GM23338 (cell line): ENCODE measurements at regions not wholly inside any gene's neighbourhood (a gene's known extent, or its start where the extent isn't known, plus 50 kb on each side); places are given as distances from the start of the nearest gene placed in this dataset.

Source experiments
- ATAC-seq: fragments of 200-7000 bp; cut with Tn5 transposase; 3 replicates; pipeline ENCODE4 v1.9.1; 2020
- DNase-seq: peaks from one replicate; pipeline ENCODE4 v3.0.0-alpha.2; 2015; ENCODE audit warnings: low spot score
- H2AFZ ChIP-seq: fragments of 200-600 bp; sonication (generic); 2 replicates; pipeline ENCODE4 v1.8.0; 2016; ENCODE audit warnings: antibody characterized with exemption, mild to moderate bottlenecking, moderate library complexity
- H3F3A ChIP-seq: fragments of 200-600 bp; sonication (generic); replicated peaks from 2 replicates; pipeline ENCODE4 v1.8.0; 2017; ENCODE audit warnings: antibody characterized with exemption, mixed run types, low read depth
- H3K27ac ChIP-seq: fragments of 200-600 bp; sonication (generic); 2 replicates; pipeline ENCODE4 v1.6.1; 2016; ENCODE audit warnings: low read depth
- H3K27me3 ChIP-seq: fragments of 200-600 bp; sonication (generic); 2 replicates; pipeline ENCODE4 v1.8.0; 2016; ENCODE audit warnings: mild to moderate bottlenecking, mixed run types, moderate library complexity; ENCODE audit not compliant: insufficient read depth
- H3K36me3 ChIP-seq: fragments of 200-600 bp; sonication (generic); 2 replicates; pipeline ENCODE4 v1.8.0; 2016; ENCODE audit warnings: mild to moderate bottlenecking; ENCODE audit not compliant: insufficient read depth
- H3K4me1 ChIP-seq: fragments of 200-600 bp; sonication (generic); 2 replicates; pipeline ENCODE4 v1.8.0; 2016; ENCODE audit warnings: mild to moderate bottlenecking, moderate library complexity; ENCODE audit not compliant: insufficient read depth
- H3K4me2 ChIP-seq: fragments of 200-600 bp; sonication (generic); 2 replicates; pipeline ENCODE4 v1.7.1; 2017; ENCODE audit warnings: mixed run types
- H3K4me3 ChIP-seq: fragments of 200-600 bp; sonication (generic); 2 replicates; pipeline ENCODE4 v1.6.1; 2016; ENCODE audit warnings: mixed run types
- H3K79me2 ChIP-seq: fragments of 200-600 bp; sonication (generic); replicated peaks from 2 replicates; pipeline ENCODE4 v1.8.0; 2017; ENCODE audit warnings: mild to moderate bottlenecking; ENCODE audit not compliant: insufficient read depth
- H3K9me2 ChIP-seq: fragments of 200-600 bp; sonication (generic); 2 replicates; pipeline ENCODE4 v1.8.0; 2017; ENCODE audit not compliant: insufficient read depth
- H4K20me1 ChIP-seq: fragments of 200-600 bp; sonication (generic); replicated peaks from 2 replicates; pipeline ENCODE4 v1.8.0; 2017; ENCODE audit warnings: mild to moderate bottlenecking; ENCODE audit not compliant: insufficient read depth
- H3K27ac Mint-ChIP-seq: 2 replicates; pipeline ENCODE4 v1.8.0; 2020; ENCODE audit warnings: inconsistent platforms, mild to moderate bottlenecking, moderate library complexity, mixed read lengths
- H3K27me3 Mint-ChIP-seq: 3 replicates; pipeline ENCODE4 v1.8.0; 2022; ENCODE audit warnings: low read depth, mild to moderate bottlenecking, moderate library complexity, mixed read lengths, inconsistent platforms; ENCODE audit not compliant: insufficient read depth, poor library complexity
- H3K36me3 Mint-ChIP-seq: 3 replicates; pipeline ENCODE4 v1.8.0; 2021; ENCODE audit warnings: low read depth, mild to moderate bottlenecking, inconsistent platforms, moderate library complexity, mixed read lengths
- H3K4me1 Mint-ChIP-seq: 3 replicates; pipeline ENCODE4 v1.8.0; 2020; ENCODE audit warnings: mild to moderate bottlenecking, inconsistent platforms, mixed read lengths
- H3K4me3 Mint-ChIP-seq: 3 replicates; pipeline ENCODE4 v1.8.0; 2021; ENCODE audit warnings: moderate library complexity, mild to moderate bottlenecking, inconsistent platforms, mixed read lengths
- H3K9me3 Mint-ChIP-seq: 3 replicates; pipeline ENCODE4 v1.8.0; 2020; ENCODE audit warnings: moderate library complexity, mild to moderate bottlenecking, inconsistent platforms, mixed read lengths
- CREB1 ChIP-seq: fragments of 250-450 bp; sonication (Bioruptor Pico); IDR thresholded peaks from 2 replicates; pipeline ENCODE4 v1.5.0; 2020; ENCODE audit warnings: low read depth, mild to moderate bottlenecking, moderate library complexity
- CTCF ChIP-seq, 2 experiments: fragments of 200-600 bp in 1 of 2; sonication (generic) in 1 of 2; conservative IDR thresholded peaks; 2 replicates each; pipeline versions ENCODE4 v1.5.1 to v1.6.1; 2016 to 2017; ENCODE audit warnings: antibody characterized with exemption in 2 of 2, low read depth in 2 of 2, mild to moderate bottlenecking in 2 of 2, moderate library complexity in 1 of 2
- EZH2phosphoT487 ChIP-seq: fragments of 200-600 bp; sonication (generic); IDR thresholded peaks from one replicate; pipeline ENCODE4 v1.8.1; 2018; ENCODE audit warnings: antibody characterized with exemption; ENCODE audit not compliant: unreplicated experiment
- JUNB ChIP-seq: IDR thresholded peaks from one replicate; pipeline ENCODE4 v1.6.1; 2016; ENCODE audit warnings: antibody characterized with exemption; ENCODE audit not compliant: unreplicated experiment
- NANOG ChIP-seq: IDR thresholded peaks from 2 replicates; pipeline ENCODE4 v1.6.1; 2016; ENCODE audit warnings: antibody characterized with exemption, borderline replicate concordance
- STAT1 ChIP-seq: IDR thresholded peaks from one replicate; pipeline ENCODE4 v1.6.1; 2016; ENCODE audit warnings: antibody characterized with exemption; ENCODE audit not compliant: unreplicated experiment
- ZNF114 ChIP-seq: fragments of 250-450 bp; sonication (Bioruptor Pico); IDR thresholded peaks from 2 replicates; pipeline ENCODE4 v1.5.0; 2020; ENCODE audit warnings: mild to moderate bottlenecking, moderate library complexity
- ZNF462 ChIP-seq: fragments of 250-450 bp; sonication (Bioruptor Pico); IDR thresholded peaks from 2 replicates; pipeline ENCODE4 v1.5.0; 2020; ENCODE audit warnings: mild to moderate bottlenecking, moderate library complexity

DNA sequence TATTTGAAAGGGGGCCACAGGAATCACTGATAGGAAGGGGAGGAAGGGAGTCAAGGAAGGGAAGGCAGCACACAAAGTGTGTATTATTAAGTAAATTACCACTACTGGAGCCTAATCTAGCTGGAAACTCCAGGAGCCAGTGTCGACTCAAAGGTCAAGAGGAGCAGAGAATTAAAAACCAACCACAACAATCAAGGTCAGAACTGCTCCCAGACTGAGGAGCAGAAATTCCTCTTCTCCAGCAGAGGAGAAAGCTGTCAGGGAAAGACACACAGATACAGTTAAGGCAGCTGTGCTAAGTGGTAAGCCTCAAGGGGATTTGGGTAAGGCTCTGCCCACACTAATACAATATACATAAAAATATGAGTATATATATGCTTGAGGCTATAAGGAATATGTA is 87.5 kb upstream of the PTPN13 start:
- Histone ChIP-seq H4K20me1 (no peaks in the 10 kb centered on the region), H3K27ac (0 out of 2 replicates have a peak overlapping the region, but pooled peaks have one; percentile 6), H3K4me3 (no peak overlapping the region), H2AFZ (peak overlapping the region; percentile 14; the same call in 1 of the 2 replicates), H3K27me3 (no peaks in the 10 kb centered on the region), H3F3A (no peaks in the 10 kb centered on the region), H3K79me2 (no peaks in the 10 kb centered on the region), H3K4me1 (peaks cover 17% of the 10 kb centered on the region; the same call in 1 of the 2 replicates), H3K9me2 (no peaks in the 10 kb centered on the region), H3K4me2 (0 out of 2 replicates have a peak overlapping the region, but pooled peaks have one; percentile 29), H3K36me3 (no peaks in the 10 kb centered on the region)
- Mint-ChIP-seq H3K27me3 (peaks cover 2% of the 10 kb centered on the region), H3K4me3 (no peak overlapping the region; the same call in 2 of the 3 replicates), H3K4me1 (peaks cover 24% of the 10 kb centered on the region), H3K9me3 (no peaks in the 10 kb centered on the region), H3K27ac (peak overlapping the region; percentile 46), H3K36me3 (no peaks in the 10 kb centered on the region)
- TF ChIP-seq STAT1 (no peak), CTCF (conservative IDR thresholded peaks at IDR 0.05; ENCODE audit: low read depth in 2 of 2) (no peak), ZNF462 (CRISPR knock-in tag) (0 out of 2 replicates have a peak, but pooled peaks have one; percentile 10)
- ATAC-seq (peak; percentile 82), DNase-seq (peak; percentile 20)

DNA sequence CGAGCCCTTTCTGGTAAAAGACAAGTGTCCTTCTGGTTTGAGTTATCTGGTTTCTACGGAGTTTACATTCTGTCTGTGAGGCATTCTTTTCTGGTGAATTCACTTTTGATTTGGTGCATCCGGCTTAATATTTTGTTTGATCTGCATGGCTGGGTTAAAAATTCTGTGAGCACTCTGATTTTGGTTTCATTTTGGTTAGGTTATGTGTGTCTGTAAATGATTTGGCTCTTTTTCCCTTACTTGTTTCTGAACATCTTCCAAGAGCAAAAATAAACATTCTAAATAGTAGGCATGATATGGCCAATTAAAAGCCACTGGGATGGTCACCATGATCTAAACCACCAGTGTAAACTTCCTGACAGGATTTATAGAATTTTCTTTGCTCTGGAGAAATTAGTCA is 85.7 kb upstream of the PTPN13 start:
- Mint-ChIP-seq H3K4me1 (peaks cover 24% of the 10 kb centered on the region), H3K36me3 (no peaks in the 10 kb centered on the region), H3K4me3 (no peak overlapping the region), H3K27ac (no peak overlapping the region), H3K27me3 (peaks cover 2% of the 10 kb centered on the region), H3K9me3 (no peaks in the 10 kb centered on the region)
- TF ChIP-seq JUNB (no peak), EZH2phosphoT487 (no peak), NANOG (no peak), STAT1 (no peak), ZNF114 (CRISPR knock-in tag) (no peak), CREB1 (CRISPR knock-in tag) (no peak)
- H3K36me3 ChIP-seq = no peaks in the 10 kb centered on the region
- no peak overlapping the region for H3K4me3 ChIP-seq
- H3K27ac ChIP-seq = no peak overlapping the region
- no peaks in the 10 kb centered on the region for H4K20me1 ChIP-seq
- no peak for DNase-seq
- no peaks in the 10 kb centered on the region for H3K9me2 ChIP-seq
- peaks cover 17% of the 10 kb centered on the region; the same call in 1 of the 2 replicates for H3K4me1 ChIP-seq
- no peaks in the 10 kb centered on the region for H3K79me2 ChIP-seq
- H3K27me3 ChIP-seq = no peaks in the 10 kb centered on the region
- H3K4me2 ChIP-seq = no peak overlapping the region
- no peak for ATAC-seq
- no peaks in the 10 kb centered on the region for H3F3A ChIP-seq
- H2AFZ ChIP-seq = no peak overlapping the region
